Myocyte (in vitro differentiated cells): ENCODE measurements at regions not wholly inside any gene's neighbourhood (a gene's known extent, or its start where the extent isn't known, plus 50 kb on each side); places are given as distances from the start of the nearest gene placed in this dataset.

Source experiments
- DNase-seq: peaks from one replicate; pipeline ENCODE4 v3.0.0-alpha.2; 2012; ENCODE audit warnings: low read depth

DNA sequence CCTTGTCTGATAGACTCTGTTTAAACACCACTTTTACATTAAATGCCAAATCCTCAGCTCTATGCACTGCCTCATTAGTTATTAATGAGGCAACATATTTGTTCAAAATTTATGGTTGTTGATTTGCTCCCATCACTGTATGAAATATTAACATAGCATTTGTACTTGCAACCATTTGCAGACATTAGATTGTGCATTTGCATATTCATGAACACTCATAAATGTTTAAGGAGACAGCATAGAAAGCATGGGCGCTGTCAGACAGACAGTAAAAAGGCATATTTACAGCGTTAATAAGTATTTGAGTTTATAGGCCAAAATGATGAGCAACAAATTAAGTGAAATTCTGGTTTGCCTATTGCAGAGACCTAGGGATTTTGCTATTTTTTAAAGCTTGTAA is 502.3 kb downstream of the TXNL1 start:
- DNase-seq, result no peak

DNA sequence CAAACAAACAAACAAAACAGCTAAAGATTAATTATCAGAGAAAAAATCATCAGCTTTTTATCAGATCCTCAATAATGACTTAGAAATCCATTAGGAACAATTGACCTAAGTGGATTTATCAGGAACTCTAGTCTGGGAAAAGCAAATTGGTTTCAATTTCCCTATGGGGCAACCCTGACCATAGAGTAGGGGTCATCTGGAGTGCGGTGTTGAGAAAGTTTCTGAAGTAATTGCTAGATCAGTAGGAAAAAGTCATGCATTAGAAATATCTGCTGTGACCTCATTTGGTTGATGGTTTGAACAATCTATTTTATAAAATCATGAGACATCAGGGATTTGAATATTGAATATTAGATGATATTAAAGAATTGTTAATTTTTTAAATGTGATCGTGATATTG is 507.9 kb downstream of the TXNL1 start:
- no peak for DNase-seq

DNA sequence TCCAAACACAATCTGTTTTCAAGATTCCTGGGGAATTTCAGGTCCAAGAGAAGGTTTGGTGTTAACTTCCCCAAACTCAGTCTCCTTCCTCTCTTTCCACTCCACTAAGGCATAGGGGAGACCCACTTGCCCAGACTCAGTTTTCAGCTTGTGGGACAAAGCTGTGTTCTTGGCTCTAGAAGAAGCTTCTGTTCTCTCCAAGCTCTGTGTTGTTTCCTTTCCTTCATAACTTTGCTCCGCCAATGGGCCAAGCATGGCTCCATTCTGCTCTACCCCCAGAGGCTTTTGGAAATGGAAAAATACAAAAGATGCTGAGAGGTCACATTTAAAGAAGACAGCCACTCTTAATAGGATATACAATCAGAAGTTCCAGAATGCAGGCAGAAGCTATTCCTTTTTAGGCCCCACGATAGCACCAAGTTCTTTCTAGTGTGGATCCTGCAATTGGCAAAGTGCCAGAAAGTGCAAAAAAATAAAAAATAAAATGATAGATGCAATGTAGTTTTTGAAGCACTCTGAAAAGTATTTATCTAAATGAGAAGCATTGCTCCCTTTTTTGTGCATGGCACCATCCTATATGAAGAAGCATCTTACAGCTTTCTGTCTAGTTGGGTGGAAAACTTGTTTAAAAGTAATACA is 510.1 kb downstream of the TXNL1 start:
- DNase-seq, result no peak

DNA sequence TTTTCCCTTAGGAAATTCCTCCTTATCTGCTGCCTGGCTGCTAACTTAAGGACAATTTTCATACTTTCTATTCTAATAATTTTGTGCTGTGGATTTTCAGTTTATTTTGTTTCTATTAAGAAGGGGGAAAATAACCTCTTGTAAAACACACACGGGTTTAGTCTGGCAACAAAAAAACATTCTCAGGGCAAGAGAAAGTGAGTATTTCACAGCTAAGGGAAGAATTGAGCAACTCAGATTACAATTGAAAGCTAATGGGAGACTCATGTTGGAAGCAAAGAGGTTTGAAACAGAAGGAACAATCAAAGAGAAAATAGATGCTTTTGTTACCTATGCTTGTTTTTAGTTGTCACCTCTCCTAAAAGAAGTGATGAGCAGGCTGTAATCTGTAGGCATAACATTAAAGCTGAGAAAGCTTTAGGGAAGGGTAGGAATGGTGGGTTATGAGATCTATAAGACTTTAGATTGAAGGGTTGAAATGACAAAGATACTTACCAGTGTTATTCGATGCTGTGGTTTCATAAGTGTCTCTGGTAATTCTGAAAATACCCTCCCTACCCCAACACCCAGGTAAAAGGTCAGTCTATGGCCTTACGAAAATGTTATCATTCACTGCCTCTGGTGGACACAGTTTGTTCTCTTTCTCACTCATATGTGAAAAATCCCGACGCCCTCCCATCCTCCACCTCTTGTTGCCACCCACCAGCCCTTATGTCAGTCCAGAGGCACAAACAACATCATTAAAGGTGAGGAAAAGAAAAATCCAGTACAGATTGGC is 510.9 kb downstream of the TXNL1 start:
- no peak for DNase-seq

DNA sequence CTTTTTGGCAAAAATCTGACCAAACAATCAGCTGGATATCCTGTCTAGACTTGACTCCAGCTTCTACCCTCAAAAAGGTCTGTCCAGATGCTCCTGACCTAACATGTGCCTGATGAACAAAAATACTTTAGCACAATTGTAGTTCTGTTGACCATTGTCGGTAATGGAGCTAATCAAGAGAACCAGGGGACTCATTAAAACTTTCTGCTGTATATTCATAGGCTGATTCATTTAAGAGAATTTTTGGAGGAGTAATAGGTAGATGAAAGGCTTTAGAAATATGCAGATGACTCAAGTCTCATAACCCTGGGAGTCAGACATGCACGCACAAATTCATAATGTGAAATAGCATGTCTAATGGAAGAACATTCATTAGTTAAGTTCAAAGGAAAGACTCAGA is 514.2 kb downstream of the TXNL1 start:
- DNase-seq, result no peak

DNA sequence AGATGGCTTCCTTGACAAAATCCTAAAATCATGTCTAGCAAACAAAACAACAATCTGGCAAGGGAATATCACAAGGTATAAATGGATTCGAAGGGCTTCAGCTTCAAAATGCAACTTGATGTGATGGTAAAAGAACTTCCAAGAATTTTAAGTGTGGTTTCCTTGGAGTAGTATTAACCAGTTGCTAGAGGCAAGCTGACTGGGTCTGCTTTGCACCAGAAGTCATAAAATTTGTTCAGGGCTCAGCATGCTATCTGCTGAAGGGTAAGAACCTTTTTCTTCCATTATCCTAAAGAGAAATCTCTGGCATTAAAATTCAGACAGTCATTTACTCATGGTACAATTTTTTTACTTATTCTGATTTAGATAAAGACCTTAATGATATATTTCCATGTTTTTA is 516.7 kb downstream of the TXNL1 start:
- DNase-seq, result no peak

DNA sequence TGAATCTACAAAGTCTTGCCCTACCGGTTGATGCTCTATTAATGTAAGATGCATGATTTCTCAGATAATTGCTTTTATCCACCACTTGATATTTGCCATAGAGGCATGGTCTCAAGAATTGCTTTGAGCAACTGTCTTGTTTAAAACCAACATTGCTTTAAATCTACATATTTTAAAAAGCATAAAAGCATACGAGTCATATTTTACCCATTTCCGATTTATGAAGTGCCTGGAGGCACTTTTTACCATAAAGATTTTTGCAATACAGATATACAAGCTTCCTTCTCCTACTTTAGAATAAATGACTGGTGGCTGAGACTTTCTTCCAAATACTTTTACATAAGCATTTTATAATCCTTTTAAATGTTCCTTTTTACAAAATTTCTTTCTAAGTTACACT is 517.6 kb downstream of the TXNL1 start:
- no peak for DNase-seq

DNA sequence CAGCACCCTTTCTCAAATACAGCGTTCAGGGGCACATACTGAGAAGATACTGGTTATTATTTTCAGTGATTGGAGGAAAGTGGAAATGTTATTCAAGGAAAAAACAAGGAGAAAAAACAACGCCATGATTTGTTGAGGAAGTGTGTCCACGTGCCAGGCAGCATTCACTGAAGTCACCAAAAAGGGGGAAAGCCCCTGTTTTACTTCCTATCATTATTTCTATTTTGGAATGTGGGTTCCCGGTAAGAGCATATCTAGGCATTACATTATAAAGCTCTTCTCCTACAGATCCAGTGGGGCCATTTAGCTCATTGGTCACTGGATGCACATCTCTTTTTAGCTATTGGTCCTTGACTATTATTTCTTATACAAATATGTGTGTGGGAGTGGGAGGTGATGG is 518.7 kb downstream of the TXNL1 start:
- DNase-seq, result no peak

DNA sequence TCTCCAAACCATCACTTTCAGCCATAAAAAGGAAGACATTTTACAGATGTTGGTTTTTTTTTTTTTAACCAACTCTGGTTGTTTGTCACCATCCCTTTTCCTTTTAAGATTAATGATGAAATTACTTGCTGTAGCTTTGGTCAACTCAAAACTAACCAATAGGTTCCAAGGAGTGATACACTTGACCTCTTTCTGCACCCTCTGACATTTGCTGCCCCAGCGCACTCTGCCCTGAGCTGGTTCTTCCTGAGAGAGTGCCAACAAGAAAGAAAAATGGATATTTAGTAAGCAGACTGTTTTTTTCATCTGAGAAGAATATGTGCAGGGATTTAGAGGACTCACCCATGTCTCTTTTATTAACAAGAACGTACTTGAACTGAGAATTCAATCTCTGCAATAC is 520.0 kb downstream of the TXNL1 start:
- no peak for DNase-seq

DNA sequence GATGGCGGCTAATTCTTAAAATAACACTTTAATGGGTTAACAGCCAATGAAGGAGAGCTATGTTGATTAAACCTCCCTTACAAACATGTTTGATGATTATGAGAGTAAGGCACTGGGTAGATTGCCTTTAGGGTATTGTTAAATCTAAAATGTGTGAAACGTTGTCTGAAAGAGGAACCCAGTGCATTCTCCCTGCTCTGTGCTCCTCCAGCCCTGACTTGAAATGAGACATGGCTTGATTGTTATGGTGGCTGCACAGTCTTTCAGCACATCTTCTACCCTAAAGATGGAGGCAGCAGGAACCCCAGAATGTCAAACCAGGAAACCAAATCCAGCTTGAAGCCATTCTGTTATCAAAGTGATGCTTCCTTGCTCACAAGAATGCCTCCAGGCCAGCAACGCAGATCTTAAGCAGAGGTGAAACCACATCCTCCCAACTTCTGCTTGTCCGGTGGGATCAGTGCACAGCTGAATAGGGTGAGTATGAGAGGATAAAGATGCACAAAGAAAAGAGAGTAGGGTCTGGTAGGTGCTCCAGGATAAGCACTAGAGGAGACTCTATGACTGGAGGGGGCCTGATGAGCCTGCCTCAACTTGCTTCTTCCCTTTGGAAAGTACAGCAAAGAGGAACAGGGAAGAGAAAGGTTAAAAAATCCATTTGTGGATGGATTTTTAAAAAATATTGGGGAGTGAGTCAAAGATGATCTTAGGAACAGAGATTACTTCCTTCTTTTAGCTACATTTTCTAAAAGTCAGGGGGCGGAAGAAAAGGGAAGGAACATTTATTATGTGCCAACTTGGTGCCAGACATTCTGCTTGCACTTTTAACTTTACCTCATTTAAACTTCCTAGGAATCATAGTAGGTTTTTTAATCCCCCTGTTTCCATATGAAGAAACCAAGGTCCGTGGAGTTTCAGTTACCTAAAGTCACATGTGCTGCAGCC is 523.0 kb downstream of the TXNL1 start:
- DNase-seq, result no peak

DNA sequence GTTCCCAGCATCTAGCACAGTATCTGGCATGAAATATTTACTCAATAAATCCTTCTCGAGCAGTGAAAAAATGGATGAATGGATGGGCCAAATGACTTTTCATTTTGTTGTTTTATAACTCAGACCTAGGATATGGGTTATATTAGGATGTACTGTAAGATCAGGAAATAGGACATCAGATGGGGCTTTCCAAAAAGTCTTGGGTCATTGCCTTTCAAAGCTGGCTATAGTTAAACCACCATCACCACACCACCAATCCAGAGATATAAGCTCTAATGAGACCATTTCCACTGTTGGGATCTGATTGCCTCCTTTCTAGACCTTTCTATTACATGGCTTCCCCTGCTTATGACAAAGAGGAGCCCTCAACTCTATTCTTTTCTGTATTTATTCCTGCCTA is 525.0 kb upstream of the TCF4 start:
- no peak for DNase-seq

DNA sequence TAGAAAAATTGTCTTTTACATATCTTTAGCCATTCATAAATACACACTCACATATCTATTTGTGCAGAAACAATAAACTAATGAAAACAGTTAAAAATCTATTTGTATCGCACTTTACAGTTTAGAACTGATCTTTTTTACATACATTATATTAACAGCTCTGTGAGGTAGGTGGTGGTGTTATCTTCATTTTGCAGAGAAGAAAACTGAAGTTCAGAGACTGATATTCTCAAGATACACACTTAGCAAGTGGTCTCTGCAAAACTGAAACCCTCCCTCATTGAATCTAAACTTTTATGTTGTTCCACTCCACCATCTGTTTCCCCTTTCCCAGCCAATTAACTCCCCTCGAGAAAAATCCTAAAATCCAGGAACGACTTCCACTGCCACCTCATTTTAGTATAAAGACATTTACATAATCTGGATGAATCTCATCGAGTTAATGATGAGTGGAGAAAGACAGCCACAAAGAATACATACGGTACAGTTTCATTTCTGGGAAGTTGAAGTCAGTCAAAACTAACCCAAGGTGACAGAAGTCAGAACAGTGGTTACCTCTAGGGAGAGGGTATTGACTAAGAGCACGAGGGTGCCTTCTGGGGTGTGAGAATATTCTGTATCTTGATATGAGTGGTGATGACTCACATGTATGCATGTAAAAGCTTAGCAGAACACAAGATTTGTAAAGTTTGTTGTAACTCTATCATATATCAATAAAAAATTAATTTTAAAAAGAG is 524.2 kb upstream of the TCF4 start:
- no peak for DNase-seq

DNA sequence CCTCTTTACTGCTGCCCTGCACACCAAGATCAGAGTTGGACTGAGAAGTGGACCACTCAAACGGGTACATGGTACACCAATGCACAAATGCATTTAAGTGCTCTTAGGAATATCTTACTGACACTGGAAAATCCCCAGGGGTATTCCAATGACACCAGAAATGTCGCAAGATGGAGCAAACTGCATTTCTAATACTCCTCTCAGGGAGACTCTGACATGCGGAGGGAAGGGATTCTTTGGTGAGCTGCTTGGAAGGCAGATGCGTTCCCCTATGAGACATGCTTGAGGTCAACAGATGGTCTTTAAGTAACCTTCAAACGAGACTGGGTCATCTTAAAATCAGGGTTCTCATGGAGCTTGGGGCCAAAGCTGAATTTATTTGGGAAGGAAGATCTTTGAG is 521.8 kb upstream of the TCF4 start:
- DNase-seq, result no peak

DNA sequence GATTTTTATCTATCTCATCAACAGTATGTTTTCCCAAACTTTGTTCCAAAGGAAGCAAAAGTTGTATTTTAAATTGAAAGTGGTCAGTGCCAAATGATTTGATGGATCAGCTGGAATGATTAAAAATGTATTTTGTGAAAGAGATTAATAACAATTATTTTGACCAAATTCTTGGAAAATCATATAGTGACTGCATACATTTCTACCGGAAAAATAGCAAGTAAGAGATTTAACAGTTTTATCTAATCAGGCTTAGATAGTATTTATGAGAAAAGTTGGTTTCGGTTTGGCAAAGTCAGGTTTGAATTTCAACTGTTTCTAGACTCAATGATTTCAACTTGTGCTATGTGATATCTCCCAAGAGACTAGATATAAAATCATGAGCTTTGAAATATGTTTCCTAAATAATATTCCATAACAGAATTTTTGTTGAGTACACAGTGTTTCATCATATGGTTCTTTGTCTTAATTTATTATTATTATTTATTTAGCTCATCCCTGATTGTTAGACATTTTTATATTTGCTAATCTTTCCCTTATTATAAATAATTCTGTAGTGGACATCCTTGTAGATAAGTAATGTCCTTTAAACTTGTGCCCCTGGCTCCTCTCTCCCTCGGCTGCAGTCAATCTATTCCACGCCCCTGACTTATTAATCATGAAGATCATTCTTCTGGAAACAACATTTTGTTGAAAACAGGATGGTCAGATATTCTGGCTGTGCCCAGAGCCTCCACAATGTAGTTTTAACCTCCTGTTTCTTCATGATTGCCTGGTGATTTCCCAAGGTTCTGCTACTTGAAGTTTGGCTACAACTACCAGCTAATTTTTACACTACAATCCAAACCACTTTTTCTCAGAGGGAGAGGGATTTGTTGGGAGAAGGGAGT is 520.7 kb upstream of the TCF4 start:
- DNase-seq, result no peak

DNA sequence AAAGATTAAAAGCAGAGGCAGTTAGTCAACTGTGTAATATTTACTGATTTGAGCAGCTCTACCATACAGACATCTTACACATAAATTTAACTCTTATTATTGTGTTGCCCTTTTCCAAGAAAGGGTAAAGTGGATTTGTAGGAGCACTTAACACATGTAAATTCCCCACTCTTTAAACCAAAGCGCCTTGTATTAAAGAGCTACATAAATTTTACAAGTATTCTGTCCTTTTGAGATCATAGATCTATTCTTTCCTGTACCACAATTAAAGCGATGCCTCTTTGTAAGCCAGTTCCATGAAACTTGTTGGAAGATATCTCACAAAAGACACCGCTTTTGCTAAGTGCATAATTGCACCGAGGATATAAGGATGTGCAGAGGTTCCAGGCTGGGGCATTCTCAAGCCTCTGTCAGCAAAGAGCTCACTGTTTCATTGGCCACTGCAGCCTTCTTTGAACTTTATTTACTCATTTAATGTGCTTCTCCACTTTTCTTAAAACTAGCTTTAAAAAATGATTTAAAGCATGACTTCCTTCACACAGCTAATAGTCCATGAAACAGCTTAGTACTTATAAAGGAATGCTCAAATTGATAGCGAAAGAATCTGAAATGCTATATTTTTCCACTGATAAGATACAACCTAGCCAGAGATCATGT is 520.0 kb upstream of the TCF4 start:
- no peak for DNase-seq

DNA sequence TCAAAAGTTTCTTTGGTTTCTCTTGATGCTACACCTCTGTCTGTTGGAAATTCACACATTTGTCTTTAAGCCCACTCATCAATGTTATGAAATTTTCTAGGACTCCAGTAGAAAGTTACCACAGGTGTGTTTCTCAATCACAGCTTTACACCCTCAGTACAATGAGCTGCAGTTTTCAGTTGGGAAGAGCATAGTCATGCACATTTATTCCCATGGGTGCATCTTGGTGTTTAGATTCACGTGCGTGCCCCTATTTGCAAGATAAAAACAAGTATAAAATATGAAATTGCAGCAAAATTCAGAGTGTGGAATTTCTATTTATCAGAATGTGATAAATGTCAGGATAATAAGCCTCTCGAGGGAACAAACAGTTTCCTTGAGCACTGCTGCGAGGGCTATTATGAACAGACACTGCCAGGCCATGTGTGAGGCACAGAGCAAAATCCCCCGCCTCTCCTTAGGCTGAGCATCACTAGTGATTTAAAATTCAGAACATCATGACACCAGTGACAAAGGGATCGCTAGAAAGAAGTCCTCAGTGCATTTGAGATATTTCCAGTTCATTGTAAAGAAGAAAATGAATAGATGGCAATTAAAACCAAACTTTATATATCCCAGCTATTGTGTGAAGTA is 512.2 kb upstream of the TCF4 start:
- no peak for DNase-seq

DNA sequence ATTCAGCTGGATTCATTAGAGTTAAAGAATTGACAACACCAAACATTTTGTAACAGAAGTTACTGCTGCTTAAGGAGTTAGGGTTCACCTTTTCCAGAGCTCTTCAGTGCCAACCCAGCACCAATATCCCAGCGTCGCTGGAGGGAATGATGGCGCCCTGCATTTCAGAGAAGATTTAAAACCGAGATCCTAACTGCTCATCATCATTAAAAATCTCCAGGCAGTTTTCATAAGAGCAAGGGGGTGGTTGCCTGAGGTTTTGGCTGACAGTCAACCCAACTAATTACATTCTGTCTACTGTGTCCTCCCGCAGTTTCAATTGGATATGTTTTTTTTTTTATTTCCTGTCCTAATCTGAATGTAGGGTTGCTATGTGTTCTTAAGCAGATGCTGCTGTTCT is 509.6 kb upstream of the TCF4 start:
- no peak for DNase-seq

DNA sequence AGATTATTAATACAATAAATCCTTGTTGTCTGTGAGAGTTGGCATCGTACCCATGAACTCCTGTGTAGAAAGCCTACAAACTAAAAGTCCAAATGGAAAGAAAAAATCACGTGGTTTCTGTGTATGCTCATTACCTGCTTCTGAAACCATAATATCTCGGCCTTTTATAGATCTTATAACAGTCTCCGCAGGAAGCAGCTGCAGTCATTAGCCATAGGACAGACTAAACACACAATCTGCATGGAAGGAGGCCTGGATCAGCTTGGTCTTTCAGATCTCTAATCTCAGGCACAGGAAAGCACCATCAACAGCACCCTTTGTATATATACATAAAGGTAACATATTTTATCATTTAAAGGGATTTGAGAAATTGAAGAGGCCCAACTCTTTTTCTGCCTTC is 508.9 kb upstream of the TCF4 start:
- no peak for DNase-seq

DNA sequence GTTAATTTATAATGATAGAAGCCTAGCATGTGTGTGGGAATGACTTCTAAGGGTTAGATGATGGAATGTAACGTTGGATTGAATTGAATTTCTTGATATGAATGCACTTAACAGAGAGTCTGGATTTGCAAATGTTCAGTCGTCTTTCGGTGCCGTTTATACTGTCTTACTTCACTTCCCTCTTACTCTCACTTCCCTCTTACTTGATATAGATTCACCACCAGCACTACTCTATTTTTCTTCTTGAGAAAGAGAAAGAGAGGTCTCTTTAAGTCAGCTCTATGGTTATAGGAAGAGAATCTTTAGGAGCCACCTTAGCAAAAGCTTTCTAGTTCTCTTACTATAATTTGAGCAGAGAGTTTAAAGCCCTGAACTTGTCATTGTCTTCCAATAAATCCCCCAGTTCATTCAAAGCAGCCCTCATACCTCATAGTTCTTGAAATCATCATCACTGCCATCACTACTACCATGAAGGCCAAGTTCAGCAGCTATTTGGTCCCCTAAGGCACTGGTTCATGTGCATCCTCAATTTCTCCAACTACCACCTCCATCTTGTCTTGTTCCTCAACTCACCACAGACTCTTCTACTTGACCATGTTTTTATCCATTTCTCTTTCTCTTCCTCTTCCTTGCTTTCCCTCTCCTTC is 501.7 kb upstream of the TCF4 start:
- DNase-seq, result no peak
